ENCODE measurements at regions not wholly inside any gene's neighbourhood (a gene's known extent, or its start where the extent isn't known, plus 50 kb on each side); places are given as distances from the start of the nearest gene placed in this dataset.

DNA sequence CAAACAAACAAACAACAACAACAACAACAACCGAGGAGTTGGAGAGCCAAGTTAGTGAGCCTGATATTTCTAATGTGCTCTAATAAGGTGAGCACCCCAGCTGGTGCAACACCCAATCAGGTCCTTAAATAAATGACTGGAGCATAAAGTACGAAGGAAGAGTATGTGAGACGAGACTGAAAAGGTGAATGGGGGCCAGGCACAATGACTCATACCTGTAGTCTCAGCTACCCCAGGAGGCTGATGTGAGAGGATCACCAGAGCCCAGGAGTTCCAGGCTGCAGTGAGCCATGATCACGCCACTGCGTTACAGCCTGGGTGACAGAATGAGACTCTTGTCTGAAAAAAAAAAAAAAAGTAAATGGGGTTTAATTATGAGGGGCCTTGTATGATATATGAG, 152.0 kb upstream of the ZRANB2 start:
- Mint-ChIP-seq H3K4me1 (no peaks in the 10 kb centered on the region), H3K36me3 (ENCODE audit: low read depth) (no peaks in the 10 kb centered on the region), H3K27ac (no peak overlapping the region), H3K9me3 (no peaks in the 10 kb centered on the region), H3K4me3 (no peak overlapping the region), H3K27me3 (no peaks in the 10 kb centered on the region)
- DNase-seq (no peak), ATAC-seq (no peak)

DNA sequence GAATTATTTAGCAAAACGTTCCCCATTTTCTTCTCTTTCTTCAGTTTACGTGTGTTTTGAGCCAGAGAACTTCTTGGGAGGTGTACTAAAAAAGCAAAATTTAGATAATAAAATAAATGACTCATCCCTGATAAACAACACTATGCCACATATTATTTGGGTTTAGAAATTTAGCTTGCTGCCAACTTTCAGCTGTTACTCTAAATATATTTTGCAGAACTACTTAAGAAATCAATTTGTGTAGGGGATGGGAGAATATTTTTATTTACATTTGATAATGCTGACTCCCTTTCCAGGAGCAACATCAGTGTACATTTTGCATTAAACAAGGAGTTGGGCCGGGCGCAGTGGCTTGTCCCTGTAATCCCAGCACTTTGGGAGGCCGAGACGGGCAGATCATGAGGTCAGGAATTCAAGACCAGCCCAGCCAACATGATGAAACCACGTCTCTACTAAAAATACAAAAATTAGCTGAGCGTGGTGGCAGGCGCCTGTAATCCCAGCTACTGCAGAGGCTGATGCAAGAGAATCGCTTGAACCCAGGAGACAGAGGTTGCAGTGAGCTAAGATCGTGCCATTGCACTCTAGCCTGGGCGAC, 151.4 kb upstream of the ZRANB2 start:
- H3K4me3 Mint-ChIP-seq: no peak overlapping the region
- no peaks in the 10 kb centered on the region for H3K4me1 Mint-ChIP-seq
- no peaks in the 10 kb centered on the region for H3K9me3 Mint-ChIP-seq
- no peak for DNase-seq
- H3K27me3 Mint-ChIP-seq: no peaks in the 10 kb centered on the region
- no peak overlapping the region for H3K27ac Mint-ChIP-seq
- no peak for ATAC-seq
- H3K36me3 Mint-ChIP-seq (ENCODE audit: low read depth): no peaks in the 10 kb centered on the region

DNA sequence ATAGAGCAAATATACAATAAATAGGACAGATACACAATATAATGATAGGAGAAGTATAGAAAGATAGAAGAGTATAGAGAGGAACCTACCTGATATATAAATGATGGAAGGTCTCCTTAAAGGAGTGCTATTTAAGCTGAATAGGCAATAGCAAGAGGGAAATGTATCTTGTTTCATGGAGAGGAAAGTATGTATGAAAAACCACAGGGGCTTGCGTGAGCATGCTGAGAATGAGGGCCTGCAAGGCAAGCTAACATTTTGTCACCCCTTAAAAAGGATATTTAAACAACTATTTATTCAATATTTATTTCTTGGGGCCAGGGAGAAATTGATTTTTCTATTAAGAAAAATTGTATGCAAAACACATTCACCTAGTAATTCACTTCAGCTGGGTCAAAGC, 150.9 kb upstream of the ZRANB2 start:
- H3K36me3 Mint-ChIP-seq (ENCODE audit: low read depth): no peaks in the 10 kb centered on the region
- no peaks in the 10 kb centered on the region for H3K9me3 Mint-ChIP-seq
- H3K27ac Mint-ChIP-seq: no peak overlapping the region
- DNase-seq: no peak
- H3K4me3 Mint-ChIP-seq: no peak overlapping the region
- no peaks in the 10 kb centered on the region for H3K27me3 Mint-ChIP-seq
- H3K4me1 Mint-ChIP-seq: no peaks in the 10 kb centered on the region
- ATAC-seq: no peak

DNA sequence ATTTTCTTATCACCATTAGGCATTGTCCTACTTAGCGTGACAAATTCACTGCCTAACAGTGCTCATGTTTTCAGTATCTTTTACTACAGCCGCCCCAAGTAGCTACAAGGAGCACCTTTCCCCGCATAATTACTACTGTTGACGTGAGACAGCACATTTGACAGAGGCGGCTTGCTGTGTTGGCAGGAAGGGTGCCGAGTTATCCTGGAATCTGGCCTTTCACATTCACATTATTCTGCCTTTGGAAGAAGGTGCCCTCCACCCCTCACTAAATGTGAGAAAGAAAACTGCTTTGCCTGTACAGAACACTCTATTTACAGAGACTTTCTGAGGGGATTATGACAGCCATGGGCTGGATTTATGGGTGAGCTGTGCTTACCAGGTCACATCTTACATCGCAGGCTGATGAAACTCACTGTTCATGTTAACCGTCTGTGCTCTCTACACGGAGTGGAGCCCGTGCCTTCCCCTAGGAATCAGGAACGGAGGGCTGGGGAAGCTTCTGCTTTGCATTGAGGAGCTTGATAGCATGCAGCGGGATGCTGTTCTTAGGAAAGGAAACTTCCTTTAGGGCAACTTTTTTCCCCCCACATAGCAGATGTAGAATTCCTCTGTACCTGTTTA, 148.0 kb upstream of the ZRANB2 start:
- Mint-ChIP-seq H3K4me3 (no peak overlapping the region), H3K27me3 (no peaks in the 10 kb centered on the region), H3K27ac (no peak overlapping the region), H3K36me3 (ENCODE audit: low read depth) (no peaks in the 10 kb centered on the region), H3K4me1 (no peaks in the 10 kb centered on the region), H3K9me3 (peaks cover 6% of the 10 kb centered on the region)
- ATAC-seq (no peak), DNase-seq (no peak)

DNA sequence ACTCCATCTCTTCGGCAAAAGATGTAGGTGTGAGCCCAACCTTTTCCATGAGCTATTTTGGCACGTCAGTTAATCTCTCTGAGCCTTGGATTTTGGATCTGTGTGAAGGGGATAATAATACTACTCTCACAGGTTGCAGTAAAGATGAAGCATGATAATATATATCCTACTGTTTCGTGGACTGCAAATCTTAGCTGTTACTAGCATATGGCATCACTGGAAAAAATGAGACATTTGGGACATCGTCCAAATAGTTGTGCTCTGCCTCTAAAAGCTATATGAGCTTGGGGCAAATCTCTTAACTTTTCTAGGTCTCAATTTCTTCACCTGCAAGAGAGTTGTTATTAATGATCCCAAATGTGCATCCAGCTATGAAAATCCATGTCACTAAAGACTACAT, 147.4 kb upstream of the ZRANB2 start:
- DNase-seq (no peak), ATAC-seq (no peak)
- H3K4me1 Mint-ChIP-seq: no peaks in the 10 kb centered on the region
- H3K4me3 Mint-ChIP-seq: no peak overlapping the region
- no peaks in the 10 kb centered on the region for H3K27me3 Mint-ChIP-seq
- peaks cover 6% of the 10 kb centered on the region for H3K9me3 Mint-ChIP-seq
- no peak overlapping the region for H3K27ac Mint-ChIP-seq
- H3K36me3 Mint-ChIP-seq (ENCODE audit: low read depth): no peaks in the 10 kb centered on the region

DNA sequence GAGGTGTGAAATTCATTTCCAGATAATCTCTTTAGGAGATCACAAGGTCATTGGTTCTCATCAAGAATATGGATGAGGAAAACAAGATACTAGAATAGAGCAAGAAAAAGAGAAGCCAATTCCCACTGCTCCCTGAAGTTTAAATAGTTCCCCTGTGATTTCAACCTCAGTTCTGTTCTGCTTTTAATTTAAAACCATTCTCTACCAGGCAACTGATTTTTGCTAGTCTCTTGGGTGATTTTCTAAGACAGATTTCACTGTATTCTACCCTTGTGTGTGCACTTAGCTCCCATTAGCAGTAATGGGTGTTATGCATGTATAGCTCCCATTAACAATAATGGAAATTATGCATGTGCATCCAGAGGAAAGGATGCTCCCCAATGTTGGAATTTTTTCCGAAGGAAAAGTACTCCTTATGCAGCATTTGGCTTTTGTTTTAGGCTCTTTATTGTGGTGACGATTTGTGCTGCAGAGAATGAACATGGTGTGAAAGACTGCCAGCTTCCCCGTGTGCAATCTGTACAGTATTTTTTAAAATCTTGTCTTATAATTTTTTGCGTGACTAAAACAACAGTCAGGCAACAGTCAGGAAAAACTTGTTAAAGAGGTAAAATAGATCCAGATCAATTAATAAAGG, 144.0 kb upstream of the ZRANB2 start:
- H3K9me3 Mint-ChIP-seq: peaks cover 6% of the 10 kb centered on the region
- H3K4me3 Mint-ChIP-seq: no peak overlapping the region
- H3K27me3 Mint-ChIP-seq: no peaks in the 10 kb centered on the region
- ATAC-seq (no peak), DNase-seq (no peak)
- H3K27ac Mint-ChIP-seq: no peak overlapping the region
- H3K4me1 Mint-ChIP-seq: no peaks in the 10 kb centered on the region
- H3K36me3 Mint-ChIP-seq (ENCODE audit: low read depth): no peaks in the 10 kb centered on the region

DNA sequence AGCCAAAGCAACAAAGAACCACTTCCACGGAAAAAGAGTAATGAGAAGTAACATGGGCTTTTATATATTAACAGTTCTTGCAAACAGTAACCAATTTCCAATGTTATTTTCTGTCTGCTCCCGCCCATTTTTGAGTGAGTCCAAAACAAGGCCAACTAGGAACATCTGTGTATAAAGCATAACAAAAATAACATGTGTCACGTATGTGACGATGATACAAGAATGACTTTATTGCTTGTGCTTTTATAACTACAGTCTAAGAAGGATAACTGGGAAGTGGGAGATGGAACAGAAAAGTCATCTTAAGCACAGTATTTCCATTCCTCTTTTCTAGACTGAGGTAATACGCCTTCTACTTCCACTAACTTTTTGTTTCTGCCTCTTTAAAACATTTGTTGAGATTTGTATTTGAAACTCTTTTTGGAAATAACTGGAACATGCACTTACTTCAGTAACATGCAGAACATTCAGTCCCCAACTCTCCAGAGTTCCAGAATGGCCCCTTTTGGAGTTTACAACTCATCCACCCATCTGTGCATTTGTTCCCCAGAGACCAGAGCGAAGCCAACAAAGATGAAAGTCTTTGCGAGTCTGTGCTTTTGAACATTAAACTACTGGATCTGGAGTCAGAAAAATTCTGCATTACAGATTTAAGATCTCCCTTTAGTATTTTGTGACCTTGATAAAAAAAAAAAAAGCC, 143.0 kb upstream of the ZRANB2 start:
- Mint-ChIP-seq H3K9me3 (peaks cover 6% of the 10 kb centered on the region), H3K27ac (no peak overlapping the region), H3K27me3 (no peaks in the 10 kb centered on the region), H3K4me3 (no peak overlapping the region), H3K4me1 (no peaks in the 10 kb centered on the region), H3K36me3 (ENCODE audit: low read depth) (no peaks in the 10 kb centered on the region)
- DNase-seq: no peak
- ATAC-seq: no peak

DNA sequence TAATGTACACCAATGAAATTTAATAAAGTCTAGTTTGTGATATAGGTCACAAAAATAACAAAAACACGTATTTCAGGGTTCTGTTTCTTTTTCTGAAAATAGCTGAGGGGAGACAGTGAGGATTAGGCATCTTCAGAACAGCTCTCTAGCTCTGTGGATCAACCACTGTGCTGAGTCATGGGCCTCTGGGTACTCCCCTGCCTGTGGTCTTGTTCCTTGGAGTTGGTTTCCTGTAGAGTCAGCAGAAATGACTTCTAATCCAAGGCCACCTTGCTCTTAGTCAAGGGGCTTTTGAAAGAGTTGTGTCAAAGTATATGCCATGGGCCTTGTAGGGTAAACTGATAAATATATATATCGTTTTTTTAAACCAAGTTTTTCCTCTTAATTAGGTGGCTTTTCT, 141.8 kb upstream of the ZRANB2 start:
- Mint-ChIP-seq H3K4me3 (no peak overlapping the region), H3K9me3 (peaks cover 6% of the 10 kb centered on the region), H3K27me3 (no peaks in the 10 kb centered on the region), H3K4me1 (no peaks in the 10 kb centered on the region), H3K36me3 (ENCODE audit: low read depth) (no peaks in the 10 kb centered on the region), H3K27ac (no peak overlapping the region)
- ATAC-seq (no peak), DNase-seq (no peak)

DNA sequence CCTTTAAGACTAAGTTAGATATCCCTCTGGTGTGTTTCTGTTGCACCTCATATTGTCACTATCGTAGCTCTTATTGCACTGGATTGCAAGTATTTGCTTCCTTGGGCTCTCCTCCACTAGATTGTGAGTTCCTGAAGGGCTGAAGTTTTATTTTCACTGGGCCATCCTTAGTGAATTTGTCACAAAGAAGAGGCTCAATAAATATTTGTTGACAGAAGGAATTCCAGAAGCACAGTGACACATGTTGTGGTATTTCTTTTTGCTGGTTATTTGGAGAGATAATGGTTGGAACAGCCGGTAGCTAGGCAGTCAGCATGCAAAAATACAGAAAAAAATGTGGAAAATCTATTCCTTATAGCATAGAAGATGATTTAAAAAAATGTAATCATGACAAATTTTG, 129.9 kb upstream of the ZRANB2 start:
- DNase-seq: no peak
- H3K36me3 Mint-ChIP-seq (ENCODE audit: low read depth): no peaks in the 10 kb centered on the region
- H3K27me3 Mint-ChIP-seq: no peaks in the 10 kb centered on the region
- H3K4me1 Mint-ChIP-seq: no peaks in the 10 kb centered on the region
- peaks cover 10% of the 10 kb centered on the region for H3K9me3 Mint-ChIP-seq
- H3K4me3 Mint-ChIP-seq: no peak overlapping the region
- no peak for ATAC-seq
- no peak overlapping the region for H3K27ac Mint-ChIP-seq

DNA sequence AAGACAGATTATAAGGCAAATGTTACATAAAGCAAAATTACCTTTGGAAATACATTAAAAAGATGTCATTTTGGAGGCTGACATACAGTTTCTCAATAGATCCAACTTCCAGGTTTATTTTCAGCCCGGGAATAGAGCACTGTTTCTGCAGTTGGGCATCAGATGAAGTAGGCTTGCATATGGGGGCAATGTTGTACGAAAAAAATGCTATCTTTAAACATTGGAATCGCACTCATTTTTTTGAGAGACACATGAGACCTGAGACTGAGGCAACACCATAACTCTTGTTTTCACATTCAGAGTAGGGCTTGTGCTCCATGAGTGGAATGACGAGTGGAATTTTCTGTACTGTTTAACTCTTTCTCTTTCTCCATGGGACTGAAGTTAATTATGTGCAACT, 122.4 kb upstream of the ZRANB2 start:
- DNase-seq: no peak
- Mint-ChIP-seq H3K27ac (no peak overlapping the region), H3K4me3 (no peak overlapping the region), H3K9me3 (no peaks in the 10 kb centered on the region), H3K27me3 (no peaks in the 10 kb centered on the region), H3K4me1 (no peaks in the 10 kb centered on the region), H3K36me3 (ENCODE audit: low read depth) (no peaks in the 10 kb centered on the region)
- no peak for ATAC-seq

DNA sequence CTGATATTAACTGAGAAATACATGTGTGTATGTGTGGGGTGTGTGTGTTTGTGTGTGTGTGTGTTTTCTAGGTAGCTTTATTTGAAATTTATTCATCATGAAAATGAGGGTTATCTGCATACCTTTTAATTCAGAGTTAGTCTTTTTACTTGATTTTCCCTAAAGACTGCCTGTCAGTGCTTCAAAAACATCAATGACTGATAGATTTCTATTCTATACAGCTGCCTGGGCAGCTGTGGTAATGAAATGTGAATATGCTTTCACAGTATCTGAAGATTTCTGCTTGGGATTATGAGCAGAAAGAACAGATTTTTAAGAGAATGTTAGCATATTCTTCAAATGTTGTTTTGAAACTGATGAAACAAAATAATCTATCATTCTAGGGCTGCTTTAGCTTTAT, 119.7 kb upstream of the ZRANB2 start:
- no peak for DNase-seq
- Mint-ChIP-seq H3K36me3 (ENCODE audit: low read depth) (no peaks in the 10 kb centered on the region), H3K27ac (no peak overlapping the region), H3K4me1 (no peaks in the 10 kb centered on the region), H3K27me3 (peaks cover 2% of the 10 kb centered on the region), H3K4me3 (no peak overlapping the region), H3K9me3 (no peaks in the 10 kb centered on the region)
- no peak for ATAC-seq

DNA sequence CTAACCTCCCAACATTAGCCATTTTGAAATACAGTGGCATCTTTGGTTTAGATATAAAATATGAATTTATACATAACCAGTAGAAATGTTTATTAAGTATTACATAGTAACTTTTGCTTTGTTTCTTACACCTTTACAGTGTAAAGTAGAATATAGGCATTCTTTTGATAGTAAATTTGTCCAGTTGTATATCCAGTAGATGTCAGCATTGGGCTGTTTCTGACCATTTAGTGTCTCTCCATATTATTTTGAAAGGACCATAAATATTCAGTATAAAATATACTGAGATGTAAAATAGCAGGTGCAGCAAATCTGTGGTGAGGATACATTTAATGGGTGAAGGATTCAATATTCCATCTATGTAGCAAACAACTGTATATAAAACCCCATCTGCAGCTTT, 115.8 kb upstream of the ZRANB2 start:
- no peaks in the 10 kb centered on the region for H3K4me1 Mint-ChIP-seq
- DNase-seq (no peak), ATAC-seq (no peak)

DNA sequence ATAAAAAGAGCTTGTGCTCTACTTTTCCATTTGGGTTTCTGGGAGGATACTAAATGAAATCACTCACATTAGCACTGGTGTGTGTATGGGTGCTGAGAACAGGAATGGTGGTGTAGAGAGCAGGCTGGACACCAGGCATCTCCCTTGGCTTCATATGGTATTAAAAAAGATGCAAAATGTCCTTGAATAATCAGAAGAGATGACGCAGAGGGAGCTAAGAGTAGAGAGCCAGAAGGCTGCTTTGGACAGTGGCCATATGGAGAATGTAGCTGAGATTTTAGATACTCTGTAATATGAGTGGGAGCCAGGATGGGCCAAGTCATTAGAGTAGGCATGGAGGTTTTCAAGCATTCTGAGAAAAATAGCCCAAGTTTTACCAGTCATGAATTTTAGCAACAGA, 112.3 kb upstream of the ZRANB2 start:
- Mint-ChIP-seq H3K27ac (no peak overlapping the region), H3K4me3 (no peak overlapping the region), H3K9me3 (peaks cover 8% of the 10 kb centered on the region), H3K36me3 (ENCODE audit: low read depth) (no peaks in the 10 kb centered on the region), H3K4me1 (no peaks in the 10 kb centered on the region), H3K27me3 (peaks cover 1% of the 10 kb centered on the region)
- ATAC-seq: no peak
- DNase-seq: no peak

More for the DNA sequence above, 115.8 kb upstream of the ZRANB2 start:
- no peak overlapping the region for H3K27ac Mint-ChIP-seq
- H3K27me3 Mint-ChIP-seq: peaks cover 2% of the 10 kb centered on the region
- H3K36me3 Mint-ChIP-seq (ENCODE audit: low read depth): no peaks in the 10 kb centered on the region
- no peak overlapping the region for H3K4me3 Mint-ChIP-seq
- H3K9me3 Mint-ChIP-seq: no peaks in the 10 kb centered on the region

DNA sequence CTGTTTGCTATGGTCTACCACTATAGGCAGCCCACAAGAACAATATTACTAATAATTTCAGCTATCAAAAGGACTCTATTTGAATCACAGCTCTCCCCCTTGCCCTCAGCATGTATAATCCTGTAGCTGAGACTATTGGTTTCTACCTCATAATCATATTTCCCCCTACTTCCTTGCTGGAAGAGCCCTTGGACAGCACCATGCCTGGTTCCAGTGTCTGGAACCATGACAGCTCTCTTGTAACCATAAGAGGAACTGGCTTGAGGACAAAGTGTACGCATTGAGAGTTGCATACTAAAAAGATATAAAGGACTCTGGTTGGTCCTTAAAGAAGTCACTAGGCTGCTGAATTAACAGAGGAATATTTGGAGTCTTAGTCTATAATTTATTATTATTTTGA, 110.7 kb upstream of the ZRANB2 start:
- Mint-ChIP-seq H3K36me3 (ENCODE audit: low read depth) (no peaks in the 10 kb centered on the region), H3K27ac (no peak overlapping the region), H3K4me3 (no peak overlapping the region), H3K27me3 (no peaks in the 10 kb centered on the region), H3K4me1 (no peaks in the 10 kb centered on the region), H3K9me3 (peaks cover 10% of the 10 kb centered on the region)
- ATAC-seq (no peak), DNase-seq (no peak)

DNA sequence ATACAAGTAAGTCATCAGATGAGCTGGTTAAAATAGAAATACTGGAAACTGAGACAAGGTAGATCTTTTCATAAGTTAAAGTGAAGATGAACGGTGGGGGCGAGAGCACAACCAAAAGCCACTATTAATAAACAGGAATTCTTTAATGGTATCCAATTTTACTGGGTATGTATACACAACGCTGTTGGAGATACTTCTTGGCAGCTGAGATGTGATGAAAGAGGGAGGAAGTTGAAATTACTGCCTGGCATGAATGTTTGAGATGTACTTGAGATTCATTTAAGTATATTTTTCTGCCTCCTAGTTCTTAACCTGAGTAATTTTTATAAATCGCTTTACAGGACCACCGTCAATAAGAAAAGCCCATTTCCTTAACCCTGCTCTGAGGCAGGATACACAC, 110.0 kb upstream of the ZRANB2 start:
- ATAC-seq (no peak), DNase-seq (no peak)
- H3K27ac Mint-ChIP-seq: no peak overlapping the region
- H3K4me3 Mint-ChIP-seq: no peak overlapping the region
- H3K4me1 Mint-ChIP-seq: no peaks in the 10 kb centered on the region
- H3K9me3 Mint-ChIP-seq: peaks cover 10% of the 10 kb centered on the region
- H3K27me3 Mint-ChIP-seq: no peaks in the 10 kb centered on the region
- no peaks in the 10 kb centered on the region for H3K36me3 Mint-ChIP-seq (ENCODE audit: low read depth)
